CD14-positive monocyte (primary cell): ENCODE measurements at regions not wholly inside any gene's neighbourhood (a gene's known extent, or its start where the extent isn't known, plus 50 kb on each side); places are given as distances from the start of the nearest gene placed in this dataset.

Source experiments
- DNase-seq, 3 donors: peaks; one replicate each; pipeline ENCODE4 v3.0.0-alpha.2; 2011 to 2022
- H2AFZ ChIP-seq: 2 replicates; pipeline ENCODE4 v1.6.0; 2012; ENCODE audit warnings: mild to moderate bottlenecking, low read depth, low read length, inconsistent platforms; ENCODE audit not compliant: insufficient read depth, poor library complexity, severe bottlenecking
- H3K27ac ChIP-seq, 2 donors: 1 replicate in 1 of 2; 2 replicates in 1 of 2; pipeline ENCODE4 v1.5.1; 2012 to 2013; ENCODE audit warnings: low read length in 2 of 2, control low read depth in 1 of 2, inconsistent platforms in 1 of 2, low read depth in 1 of 2, mild to moderate bottlenecking in 1 of 2
- H3K27me3 ChIP-seq, 2 donors: one replicate each; pipeline versions ENCODE4 v1.6.0 to v1.6.1; 2011 to 2013; ENCODE audit warnings: low read length in 2 of 2; ENCODE audit not compliant: control insufficient read depth in 2 of 2, insufficient read depth in 2 of 2
- H3K36me3 ChIP-seq, 2 donors: replicated peaks in 1 of 2; 1 replicate in 1 of 2; 2 replicates in 1 of 2; pipeline versions ENCODE4 v1.5.1 to v1.6.1; 2012 to 2013; ENCODE audit warnings: low read length in 2 of 2, control low read depth in 1 of 2, inconsistent platforms in 1 of 2, mild to moderate bottlenecking in 1 of 2; ENCODE audit not compliant: insufficient read depth in 2 of 2, control insufficient read depth in 1 of 2
- H3K4me1 ChIP-seq, 2 donors: 1 replicate in 1 of 2; 2 replicates in 1 of 2; pipeline versions ENCODE4 v1.5.1 to v1.6.1; 2012 to 2013; ENCODE audit warnings: low read length in 2 of 2, control low read depth in 1 of 2, inconsistent platforms in 1 of 2, mild to moderate bottlenecking in 1 of 2, moderate library complexity in 1 of 2; ENCODE audit not compliant: insufficient read depth in 2 of 2, control insufficient read depth in 1 of 2
- H3K4me2 ChIP-seq: replicated peaks from 2 replicates; pipeline ENCODE3; 2012; ENCODE audit warnings: low read length, moderate library complexity, mild to moderate bottlenecking; ENCODE audit not compliant: poor library complexity, severe bottlenecking; ENCODE audit errors: extremely low read depth
- H3K4me3 ChIP-seq, 3 experiments: fragments of 200-600 bp in 1 of 3; sonication (generic) in 1 of 3; replicated peaks in 1 of 3; 1 replicate in 2 of 3; 2 replicates in 1 of 3; pipeline ENCODE4 v1.5.1; 2011 to 2013; ENCODE audit warnings: low read length in 3 of 3, mild to moderate bottlenecking in 3 of 3, control low read depth in 2 of 3, low read depth in 2 of 3, inconsistent platforms in 1 of 3, moderate library complexity in 1 of 3
- H3K79me2 ChIP-seq: 2 replicates; pipeline ENCODE4 v1.6.0; 2012; ENCODE audit warnings: mild to moderate bottlenecking, control low read depth, inconsistent platforms, low read length, moderate library complexity; ENCODE audit not compliant: insufficient read depth
- H3K9ac ChIP-seq: 2 replicates; pipeline ENCODE4 v1.6.0; 2017; ENCODE audit warnings: low read length, mild to moderate bottlenecking; ENCODE audit not compliant: insufficient read depth, poor library complexity, severe bottlenecking
- H3K9me3 ChIP-seq, 2 donors: replicated peaks in 1 of 2; 1 replicate in 1 of 2; 2 replicates in 1 of 2; pipeline versions ENCODE4 v1.5.1 to v1.6.1; 2012 to 2013; ENCODE audit warnings: low read length in 2 of 2, control low read depth in 1 of 2; ENCODE audit not compliant: control insufficient read depth in 1 of 2, insufficient read depth in 1 of 2
- H4K20me1 ChIP-seq: 2 replicates; pipeline ENCODE4 v1.6.0; 2012; ENCODE audit warnings: mild to moderate bottlenecking, low read length, control low read depth, moderate library complexity; ENCODE audit not compliant: insufficient read depth
- H3K27ac Mint-ChIP-seq, 7 donors: one replicate each; pipeline ENCODE4 v1.8.0; 2020; ENCODE audit warnings: mild to moderate bottlenecking in 7 of 7, mixed read lengths in 7 of 7, moderate library complexity in 6 of 7, inconsistent platforms in 2 of 7
- H3K27me3 Mint-ChIP-seq, 3 donors: one replicate each; pipeline ENCODE4 v1.8.0; 2021 to 2022; ENCODE audit warnings: low read depth in 3 of 3, mild to moderate bottlenecking in 3 of 3, mixed read lengths in 3 of 3, moderate library complexity in 3 of 3, inconsistent platforms in 1 of 3
- H3K36me3 Mint-ChIP-seq, 2 donors: one replicate each; pipeline ENCODE4 v1.8.0; 2020; ENCODE audit warnings: mixed read lengths in 2 of 2, inconsistent platforms in 1 of 2, mild to moderate bottlenecking in 1 of 2
- H3K4me1 Mint-ChIP-seq: one replicate; pipeline ENCODE4 v1.8.0; 2020; ENCODE audit warnings: mild to moderate bottlenecking, mixed read lengths
- H3K4me3 Mint-ChIP-seq, 2 donors: one replicate each; pipeline ENCODE4 v1.8.0; 2020; ENCODE audit warnings: mild to moderate bottlenecking in 2 of 2, mixed read lengths in 2 of 2, moderate library complexity in 1 of 2
- H3K9me3 Mint-ChIP-seq, 7 donors: one replicate each; pipeline ENCODE4 v1.8.0; 2020 to 2022; ENCODE audit warnings: mixed read lengths in 7 of 7, mild to moderate bottlenecking in 6 of 7, moderate library complexity in 6 of 7, inconsistent platforms in 2 of 7
- CTCF ChIP-seq: fragments of 200-600 bp; IDR thresholded peaks from one replicate; pipeline ENCODE4 v1.8.0; 2022; ENCODE audit warnings: antibody characterized with exemption, mild to moderate bottlenecking
- WGBS: methylation state at CpG from one replicate; pipeline ENCODE4 v1.1.5; 2013; ENCODE audit warnings: missing lambda C conversion rate; ENCODE audit not compliant: insufficient coverage; 5-methylcytosine and 5-hydroxymethylcytosine counted together
- intact Hi-C, 2 donors: fragments of 100-400 bp; cut with micrococcal nuclease; formaldehyde crosslinking; loops; one replicate each; pipeline versions ENCODE4 v1.15.0 to v1.15.1; 2023

GRCh38 chr17:5698959-5699358 lies 114.7 kb upstream of the NLRP1 start:
- Mint-ChIP-seq H3K9me3 (peaks cover 3 to 13% (median 11%) of the 10 kb centered on the region in 7 donors), H3K27ac (no peak overlapping the region)
- intact Hi-C loops = no loop called here

GRCh38 chr17:5699814-5700213 lies 115.5 kb upstream of the NLRP1 start:
- H3K9me3 Mint-ChIP-seq = peaks cover 3 to 13% (median 11%) of the 10 kb centered on the region in 7 donors
- H3K4me1 Mint-ChIP-seq = no peaks in the 10 kb centered on the region
- H3K36me3 ChIP-seq = no peaks in the 10 kb centered on the region
- H3K4me3 ChIP-seq = no peak overlapping the region
- DNase-seq = no peak
- H3K4me3 Mint-ChIP-seq = no peak overlapping the region
- peak overlapping the region in 2 of 7 donors; percentile 0 to 60 for H3K27ac Mint-ChIP-seq
- intact Hi-C loops = loop anchor here (10.0 kb wide), 2 partner anchors 725 to 735 kb away; partner anchors contain the start of gene AIPL1 (in 1 of the 2)
- no peak for TF ChIP-seq CTCF
- no peaks in the 10 kb centered on the region for H3K36me3 Mint-ChIP-seq
- H2AFZ ChIP-seq = no peak overlapping the region
- H4K20me1 ChIP-seq = no peaks in the 10 kb centered on the region
- no peak overlapping the region for H3K9ac ChIP-seq
- H3K27me3 Mint-ChIP-seq = peaks cover 17 to 29% (median 27%) of the 10 kb centered on the region in 3 donors
- peaks cover 5 to 6% of the 10 kb centered on the region in 2 donors for H3K9me3 ChIP-seq
- no peak overlapping the region for H3K4me2 ChIP-seq
- H3K4me1 ChIP-seq = no peaks in the 10 kb centered on the region
- WGBS = no CpG with 5 or more reads among the region's 7 CpGs
- no peaks in the 10 kb centered on the region for H3K79me2 ChIP-seq
- H3K27me3 ChIP-seq = peaks cover 0 to 16% of the 10 kb centered on the region in 2 donors
- H3K27ac ChIP-seq = no peak overlapping the region

More at GRCh38 chr17:5698959-5699358, 114.7 kb upstream of the NLRP1 start:
- H3K79me2 ChIP-seq = no peaks in the 10 kb centered on the region
- Mint-ChIP-seq H3K36me3 (no peaks in the 10 kb centered on the region), H3K4me3 (no peak overlapping the region), H3K4me1 (no peaks in the 10 kb centered on the region), H3K27me3 (peaks cover 17 to 29% (median 29%) of the 10 kb centered on the region in 3 donors)
- H3K4me1 ChIP-seq = no peaks in the 10 kb centered on the region
- TF ChIP-seq CTCF = no peak
- H3K9me3 ChIP-seq = peaks cover 5 to 6% of the 10 kb centered on the region in 2 donors
- no peak overlapping the region for H3K27ac ChIP-seq
- no peak for DNase-seq
- no peaks in the 10 kb centered on the region for H3K36me3 ChIP-seq
- no peak overlapping the region for H2AFZ ChIP-seq
- no peaks in the 10 kb centered on the region for H4K20me1 ChIP-seq
- H3K27me3 ChIP-seq = peaks cover 0 to 16% of the 10 kb centered on the region in 2 donors
- H3K9ac ChIP-seq = no peak overlapping the region
- no peak overlapping the region for H3K4me3 ChIP-seq
- no peak overlapping the region for H3K4me2 ChIP-seq
